PC-3 (cell line): ENCODE measurements at regions not wholly inside any gene's neighbourhood (a gene's known extent, or its start where the extent isn't known, plus 50 kb on each side); places are given as distances from the start of the nearest gene placed in this dataset.

Experiments used
- ATAC-seq: fragments of 200-7000 bp; cut with Tn5 transposase; 2 replicates; pipeline ENCODE4 v1.9.1; 2020; ENCODE audit warnings: mild to moderate bottlenecking, moderate library complexity
- BruUV-seq: library from RNA; stranded (reverse); fragments of 400-500 nt; replicated peaks from 2 replicates; lab custom pipeline; 2021; lab: Mats Ljungman, UMichigan
- CTCF ChIA-PET: fragments of 300-600 bp; sonication (Branson Sonifier 250); formaldehyde crosslinking; loops from one replicate; lab custom pipeline; 2022; ENCODE audit warnings: antibody characterized with exemption; lab: Charles Lee
- POLR2A ChIA-PET: fragments of 300-600 bp; sonication (Branson Sonifier 250); formaldehyde crosslinking; loops from one replicate; lab custom pipeline; 2022; ENCODE audit warnings: antibody characterized with exemption; ENCODE audit not compliant: unreplicated experiment; lab: Charles Lee
- DNase-seq: peaks from one replicate; pipeline ENCODE4 v3.0.0-alpha.2; 2015
- H2AFZ ChIP-seq: fragments of 300-600 bp; sonication (generic); 2 replicates; pipeline ENCODE4 v1.6.0; 2016; ENCODE audit warnings: antibody characterized with exemption, low read length
- H3F3A ChIP-seq: fragments of 300-600 bp; sonication (generic); one replicate; pipeline ENCODE4 v1.6.0; 2017; ENCODE audit warnings: antibody characterized with exemption, low read length, control low read depth, mild to moderate bottlenecking; ENCODE audit not compliant: unreplicated experiment
- H3K27ac ChIP-seq: fragments of 300-600 bp; sonication (generic); 2 replicates; pipeline ENCODE4 v1.5.1; 2016; ENCODE audit warnings: mild to moderate bottlenecking, low read length
- H3K27me3 ChIP-seq: fragments of 300-600 bp; sonication (generic); 2 replicates; pipeline ENCODE4 v1.6.1; 2016; ENCODE audit warnings: low read length, mixed read lengths
- H3K36me3 ChIP-seq: fragments of 300-600 bp; sonication (generic); 2 replicates; pipeline ENCODE4 v1.6.1; 2016; ENCODE audit warnings: low read depth, mixed run types, low read length, mixed read lengths
- H3K4me1 ChIP-seq: fragments of 300-600 bp; sonication (generic); 2 replicates; pipeline ENCODE4 v1.5.1; 2016; ENCODE audit warnings: low read length; ENCODE audit not compliant: insufficient read depth
- H3K4me2 ChIP-seq: fragments of 300-600 bp; sonication (generic); 2 replicates; pipeline ENCODE4 v1.6.0; 2016; ENCODE audit warnings: low read length
- H3K4me3 ChIP-seq: fragments of 300-600 bp; sonication (generic); 2 replicates; pipeline ENCODE4 v1.5.1; 2016; ENCODE audit warnings: mild to moderate bottlenecking, low read length, mixed read lengths
- H3K79me2 ChIP-seq: fragments of 300-600 bp; sonication (generic); 2 replicates; pipeline ENCODE4 v1.6.1; 2017; ENCODE audit warnings: low read length, mixed read lengths
- H3K9ac ChIP-seq: fragments of 300-600 bp; sonication (generic); 2 replicates; pipeline ENCODE4 v1.6.0; 2016; ENCODE audit warnings: mild to moderate bottlenecking, low read length
- H3K9me2 ChIP-seq: fragments of 300-600 bp; sonication (generic); replicated peaks from 2 replicates; pipeline ENCODE4 v1.6.1; 2016; ENCODE audit warnings: mixed run types, low read length, mixed read lengths
- H3K9me3 ChIP-seq: fragments of 300-600 bp; sonication (generic); 2 replicates; pipeline ENCODE4 v1.6.1; 2016; ENCODE audit warnings: low read length, mixed read lengths
- H4K20me1 ChIP-seq: fragments of 300-600 bp; sonication (generic); 2 replicates; pipeline ENCODE4 v1.6.1; 2016; ENCODE audit warnings: low read length, mixed read lengths
- EZH2 ChIP-seq: fragments of 300-600 bp; sonication (generic); IDR thresholded peaks from one replicate; pipeline ENCODE4 v1.6.1; 2017; ENCODE audit warnings: antibody characterized with exemption, mild to moderate bottlenecking, low read length; ENCODE audit not compliant: unreplicated experiment
- EZH2phosphoT487 ChIP-seq: fragments of 300-600 bp; sonication (generic); IDR thresholded peaks from 2 replicates; pipeline ENCODE4 v1.6.1; 2018; ENCODE audit warnings: mild to moderate bottlenecking, antibody characterized with exemption, low read length, borderline replicate concordance
- intact Hi-C: fragments of 100-400 bp; cut with micrococcal nuclease; formaldehyde crosslinking; loops from 2 replicates; pipeline ENCODE4 v1.9.0; 2023
- TF ChIP-seq, protein P1 (sequence below): fragments of 300-600 bp; sonication (generic); conservative IDR thresholded peaks from 2 replicates; pipeline ENCODE4 v1.5.1; 2017; ENCODE audit warnings: antibody characterized with exemption, low read depth, mild to moderate bottlenecking, low read length

- Histone ChIP-seq H3K9ac (no peak overlapping the region), H4K20me1 (no peaks in the 10 kb centered on the region), H3K4me3 (no peak overlapping the region), H3K9me2 (no peaks in the 10 kb centered on the region), H3K27me3 (no peaks in the 10 kb centered on the region), H3K9me3 (no peaks in the 10 kb centered on the region), H3K27ac (no peak overlapping the region), H3K4me1 (no peaks in the 10 kb centered on the region), H3K36me3 (no peaks in the 10 kb centered on the region), H2AFZ (no peak overlapping the region), H3K79me2 (no peaks in the 10 kb centered on the region), H3F3A (no peaks in the 10 kb centered on the region), H3K4me2 (no peak overlapping the region)
- ChIA-PET CTCF (no interaction called here), POLR2A (no interaction called here)
- no TSS peak for BruUV-seq
- no peak for ATAC-seq
- TF ChIP-seq, protein P1, sequence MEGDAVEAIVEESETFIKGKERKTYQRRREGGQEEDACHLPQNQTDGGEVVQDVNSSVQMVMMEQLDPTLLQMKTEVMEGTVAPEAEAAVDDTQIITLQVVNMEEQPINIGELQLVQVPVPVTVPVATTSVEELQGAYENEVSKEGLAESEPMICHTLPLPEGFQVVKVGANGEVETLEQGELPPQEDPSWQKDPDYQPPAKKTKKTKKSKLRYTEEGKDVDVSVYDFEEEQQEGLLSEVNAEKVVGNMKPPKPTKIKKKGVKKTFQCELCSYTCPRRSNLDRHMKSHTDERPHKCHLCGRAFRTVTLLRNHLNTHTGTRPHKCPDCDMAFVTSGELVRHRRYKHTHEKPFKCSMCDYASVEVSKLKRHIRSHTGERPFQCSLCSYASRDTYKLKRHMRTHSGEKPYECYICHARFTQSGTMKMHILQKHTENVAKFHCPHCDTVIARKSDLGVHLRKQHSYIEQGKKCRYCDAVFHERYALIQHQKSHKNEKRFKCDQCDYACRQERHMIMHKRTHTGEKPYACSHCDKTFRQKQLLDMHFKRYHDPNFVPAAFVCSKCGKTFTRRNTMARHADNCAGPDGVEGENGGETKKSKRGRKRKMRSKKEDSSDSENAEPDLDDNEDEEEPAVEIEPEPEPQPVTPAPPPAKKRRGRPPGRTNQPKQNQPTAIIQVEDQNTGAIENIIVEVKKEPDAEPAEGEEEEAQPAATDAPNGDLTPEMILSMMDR = no peak
- TF ChIP-seq EZH2 = no peak
- TF ChIP-seq EZH2phosphoT487 = no peak
- no peak for DNase-seq
- intact Hi-C loops = no loop called here
These were observed 583.3 kb upstream of the TENM3 start for GRCh38 chr4:181659876-181660275.

- no peak overlapping the region for H2AFZ ChIP-seq
- no peaks in the 10 kb centered on the region for H4K20me1 ChIP-seq
- H3K4me2 ChIP-seq = no peak overlapping the region
- no peaks in the 10 kb centered on the region for H3K9me2 ChIP-seq
- CTCF ChIA-PET = no interaction called here
- intact Hi-C loops = no loop called here
- no peaks in the 10 kb centered on the region for H3F3A ChIP-seq
- H3K27ac ChIP-seq = no peak overlapping the region
- ATAC-seq (no peak), DNase-seq (no peak)
- TF ChIP-seq EZH2 (no peak), EZH2phosphoT487 (no peak)
- TF ChIP-seq, protein P1 = no peak
- H3K79me2 ChIP-seq = no peaks in the 10 kb centered on the region
- no peak overlapping the region for H3K9ac ChIP-seq
- no peak overlapping the region for H3K4me3 ChIP-seq
- no peaks in the 10 kb centered on the region for H3K36me3 ChIP-seq
- H3K4me1 ChIP-seq = no peaks in the 10 kb centered on the region
- POLR2A ChIA-PET = interaction anchor here (0.7 kb wide), 1 partner anchor 601 kb away, joined by 4 read pairs; no protein-coding TSS in a partner anchor
- H3K27me3 ChIP-seq = no peaks in the 10 kb centered on the region
- no TSS peak for BruUV-seq
- H3K9me3 ChIP-seq = no peaks in the 10 kb centered on the region
These were observed 582.1 kb upstream of the TENM3 start for GRCh38 chr4:181661090-181661489.

GRCh38 chr4:181661923-181662322 is 581.3 kb upstream of the TENM3 start:
- Histone ChIP-seq H3K4me1 (no peaks in the 10 kb centered on the region), H4K20me1 (no peaks in the 10 kb centered on the region), H3K79me2 (no peaks in the 10 kb centered on the region), H2AFZ (no peak overlapping the region), H3K9ac (no peak overlapping the region), H3K4me3 (no peak overlapping the region), H3K27me3 (no peaks in the 10 kb centered on the region), H3K9me3 (no peaks in the 10 kb centered on the region), H3F3A (no peaks in the 10 kb centered on the region), H3K9me2 (no peaks in the 10 kb centered on the region), H3K27ac (no peak overlapping the region), H3K4me2 (no peak overlapping the region), H3K36me3 (no peaks in the 10 kb centered on the region)
- ChIA-PET POLR2A (no interaction called here), CTCF (no interaction called here)
- BruUV-seq = no TSS peak
- intact Hi-C loops = no loop called here
- ATAC-seq (no peak), DNase-seq (no peak)
- TF ChIP-seq EZH2 (no peak), EZH2phosphoT487 (no peak)
- TF ChIP-seq, protein P1 = no peak
